ENCODE measurements at regions not wholly inside any gene's neighbourhood (a gene's known extent, or its start where the extent isn't known, plus 50 kb on each side); places are given as distances from the start of the nearest gene placed in this dataset.

GRCh38 chr2:228465408-228465807 is 283.9 kb upstream of the SPHKAP start:
- no peak for TF ChIP-seq POLR2A (IDR thresholded peaks at IDR 0.05)
- TF ChIP-seq, protein P1, sequence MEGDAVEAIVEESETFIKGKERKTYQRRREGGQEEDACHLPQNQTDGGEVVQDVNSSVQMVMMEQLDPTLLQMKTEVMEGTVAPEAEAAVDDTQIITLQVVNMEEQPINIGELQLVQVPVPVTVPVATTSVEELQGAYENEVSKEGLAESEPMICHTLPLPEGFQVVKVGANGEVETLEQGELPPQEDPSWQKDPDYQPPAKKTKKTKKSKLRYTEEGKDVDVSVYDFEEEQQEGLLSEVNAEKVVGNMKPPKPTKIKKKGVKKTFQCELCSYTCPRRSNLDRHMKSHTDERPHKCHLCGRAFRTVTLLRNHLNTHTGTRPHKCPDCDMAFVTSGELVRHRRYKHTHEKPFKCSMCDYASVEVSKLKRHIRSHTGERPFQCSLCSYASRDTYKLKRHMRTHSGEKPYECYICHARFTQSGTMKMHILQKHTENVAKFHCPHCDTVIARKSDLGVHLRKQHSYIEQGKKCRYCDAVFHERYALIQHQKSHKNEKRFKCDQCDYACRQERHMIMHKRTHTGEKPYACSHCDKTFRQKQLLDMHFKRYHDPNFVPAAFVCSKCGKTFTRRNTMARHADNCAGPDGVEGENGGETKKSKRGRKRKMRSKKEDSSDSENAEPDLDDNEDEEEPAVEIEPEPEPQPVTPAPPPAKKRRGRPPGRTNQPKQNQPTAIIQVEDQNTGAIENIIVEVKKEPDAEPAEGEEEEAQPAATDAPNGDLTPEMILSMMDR (IDR thresholded peaks at IDR 0.05), result no peak

All from Peyer's patch (tissue), 4 donors.